Esophagus squamous epithelium (tissue), 5 donors: ENCODE measurements at regions not wholly inside any gene's neighbourhood (a gene's known extent, or its start where the extent isn't known, plus 50 kb on each side); places are given as distances from the start of the nearest gene placed in this dataset.
"Not testable (repeated sequence)": the region's sequence is repeated elsewhere in the genome, so short reads cannot be mapped to it uniquely, and the experiment has no call there.

Source experiments
- DNase-seq: peaks from one replicate; lab custom pipeline; 2025; lab: John Stamatoyannopoulos, UW
- H3K27ac ChIP-seq, 4 donors: fragments of 200-600 bp; sonication (generic); one replicate each; pipeline ENCODE4 v1.5.1; 2016 to 2019; ENCODE audit warnings: mild to moderate bottlenecking in 1 of 4
- H3K27me3 ChIP-seq, 4 donors: fragments of 200-600 bp; sonication (generic); 1 replicate in 3 of 4; 2 replicates in 1 of 4; pipeline versions ENCODE4 v1.5.1 to v1.6.0; 2017 to 2021; ENCODE audit warnings: antibody characterized with exemption in 1 of 4
- H3K36me3 ChIP-seq, 3 donors: fragments of 200-600 bp; sonication (generic); one replicate each; pipeline ENCODE4 v1.5.1; 2016 to 2019
- H3K4me1 ChIP-seq, 3 donors: fragments of 200-600 bp; sonication (generic); one replicate each; pipeline ENCODE4 v1.5.1; 2017 to 2019
- H3K4me3 ChIP-seq, 4 donors: fragments of 200-600 bp; sonication (generic); 1 replicate in 3 of 4; 2 replicates in 1 of 4; pipeline ENCODE4 v1.5.1; 2016 to 2019; ENCODE audit warnings: mild to moderate bottlenecking in 2 of 4, moderate library complexity in 1 of 4
- H3K9me3 ChIP-seq, 3 donors: fragments of 200-600 bp; sonication (generic); one replicate each; pipeline ENCODE4 v1.5.1; 2016 to 2019
- POLR2A ChIP-seq, 4 donors: fragments of 450-650 bp; IDR thresholded peaks; one replicate each; pipeline ENCODE4 v1.6.1; 2017; ENCODE audit warnings: antibody characterized with exemption in 4 of 4, mild to moderate bottlenecking in 4 of 4, moderate library complexity in 3 of 4
- WGBS, 2 donors: methylation state at CpG; one replicate each; pipeline ENCODE4 v1.1.5; 2018; 5-methylcytosine and 5-hydroxymethylcytosine counted together
- intact Hi-C: fragments of 100-400 bp; cut with DNase I; formaldehyde crosslinking; loops from one replicate; pipeline ENCODE4 v1.15.0; 2022
- TF ChIP-seq, protein P1 (sequence below), 6 experiments: fragments of 450-650 bp in 4 of 6; fragments of 200-600 bp in 2 of 6; sonication (generic) in 2 of 6; IDR thresholded peaks; one replicate each; pipeline ENCODE4 v1.5.1; 2016 to 2019; ENCODE audit warnings: antibody characterized with exemption in 6 of 6, mild to moderate bottlenecking in 4 of 6, moderate library complexity in 4 of 6
- donor health status: DM: yes; HTN: yes; CAD: no.

DNA sequence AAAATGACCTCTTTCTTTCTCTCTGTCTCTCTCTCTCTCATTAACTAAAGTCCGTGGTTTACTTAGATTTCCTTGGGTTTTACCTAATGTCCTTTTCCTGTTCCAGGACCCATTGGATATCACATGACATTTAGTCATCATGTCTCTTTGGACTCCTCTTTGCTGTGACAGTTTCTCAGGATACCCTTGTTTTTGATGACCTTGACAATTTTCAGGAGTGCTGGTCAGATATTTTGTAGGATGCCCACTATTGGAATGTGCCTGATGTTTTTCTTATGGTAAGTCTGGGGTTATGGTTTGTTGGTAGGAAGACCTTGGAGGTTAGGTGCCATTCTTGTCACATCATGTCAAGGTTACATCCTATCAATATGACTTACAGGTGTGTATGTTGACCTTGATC is 199.2 kb upstream of the HTR1E start:
- H3K27ac ChIP-seq = no peak overlapping the region
- no peak for DNase-seq
- no peaks in the 10 kb centered on the region for H3K36me3 ChIP-seq
- peaks cover 0 to 6% (median 0%) of the 10 kb centered on the region in 3 donors for H3K9me3 ChIP-seq
- H3K4me1 ChIP-seq = no peaks in the 10 kb centered on the region
- WGBS, 2 donors = 61 to 93% methylated on average over 1 of the region's 1 CpG
- H3K4me3 ChIP-seq = no peak overlapping the region
- no peak for TF ChIP-seq POLR2A (IDR thresholded peaks at IDR 0.05)
- TF ChIP-seq, protein P1, sequence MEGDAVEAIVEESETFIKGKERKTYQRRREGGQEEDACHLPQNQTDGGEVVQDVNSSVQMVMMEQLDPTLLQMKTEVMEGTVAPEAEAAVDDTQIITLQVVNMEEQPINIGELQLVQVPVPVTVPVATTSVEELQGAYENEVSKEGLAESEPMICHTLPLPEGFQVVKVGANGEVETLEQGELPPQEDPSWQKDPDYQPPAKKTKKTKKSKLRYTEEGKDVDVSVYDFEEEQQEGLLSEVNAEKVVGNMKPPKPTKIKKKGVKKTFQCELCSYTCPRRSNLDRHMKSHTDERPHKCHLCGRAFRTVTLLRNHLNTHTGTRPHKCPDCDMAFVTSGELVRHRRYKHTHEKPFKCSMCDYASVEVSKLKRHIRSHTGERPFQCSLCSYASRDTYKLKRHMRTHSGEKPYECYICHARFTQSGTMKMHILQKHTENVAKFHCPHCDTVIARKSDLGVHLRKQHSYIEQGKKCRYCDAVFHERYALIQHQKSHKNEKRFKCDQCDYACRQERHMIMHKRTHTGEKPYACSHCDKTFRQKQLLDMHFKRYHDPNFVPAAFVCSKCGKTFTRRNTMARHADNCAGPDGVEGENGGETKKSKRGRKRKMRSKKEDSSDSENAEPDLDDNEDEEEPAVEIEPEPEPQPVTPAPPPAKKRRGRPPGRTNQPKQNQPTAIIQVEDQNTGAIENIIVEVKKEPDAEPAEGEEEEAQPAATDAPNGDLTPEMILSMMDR (IDR thresholded peaks at IDR 0.05) = no peak
- H3K27me3 ChIP-seq = no peaks in the 10 kb centered on the region
- intact Hi-C loops = no loop called here

DNA sequence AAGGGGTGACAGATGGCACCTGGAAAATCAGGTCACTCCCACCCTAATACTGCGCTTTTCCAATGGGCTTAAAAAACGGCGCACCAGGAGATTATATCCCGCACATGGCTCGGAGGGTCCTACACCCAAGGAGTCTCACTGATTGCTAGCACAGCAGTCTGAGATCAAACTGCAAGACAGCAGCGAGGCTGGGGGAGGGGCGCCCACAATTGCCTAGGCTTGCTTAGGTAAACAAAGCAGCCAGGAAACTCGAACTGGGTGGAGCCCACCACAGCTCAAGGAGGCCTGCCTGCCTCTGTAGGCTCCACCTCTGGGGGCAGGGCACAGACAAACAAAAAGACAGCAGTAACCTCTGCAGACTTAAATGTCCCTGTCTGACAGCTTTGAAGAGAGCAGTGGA is 205.7 kb upstream of the HTR1E start:
- H3K9me3 ChIP-seq = peaks cover 0 to 10% (median 0%) of the 10 kb centered on the region in 3 donors
- intact Hi-C loops, H3K27me3 ChIP-seq, H3K27ac ChIP-seq, H3K4me3 ChIP-seq, H3K4me1 ChIP-seq, DNase-seq, H3K36me3 ChIP-seq: not testable (repeated sequence)
- no CpG with 5 or more reads among the region's 8 CpGs for WGBS, 2 donors

DNA sequence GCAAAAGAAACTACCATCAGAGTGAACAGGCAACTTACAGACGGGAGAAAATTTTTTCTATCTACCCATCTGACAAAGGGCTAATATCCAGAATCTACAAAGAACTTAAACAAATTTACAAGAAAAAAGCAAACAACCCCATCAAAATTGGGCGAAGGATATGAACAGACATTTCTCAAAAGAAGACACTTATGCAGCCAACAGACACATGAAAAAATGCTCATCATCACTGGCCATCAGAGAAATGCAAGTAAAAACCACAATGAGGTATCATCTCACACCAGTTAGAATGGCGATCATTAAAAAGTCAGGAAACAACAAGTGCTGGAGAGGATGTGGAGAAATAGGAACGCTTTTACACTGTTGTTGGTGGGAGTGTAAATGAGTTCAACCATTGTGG is 206.6 kb upstream of the HTR1E start:
- H3K4me1 ChIP-seq, H3K4me3 ChIP-seq, intact Hi-C loops, H3K27ac ChIP-seq, DNase-seq, H3K27me3 ChIP-seq, H3K36me3 ChIP-seq: not testable (repeated sequence)
- 81 to 86% methylated on average over 4 of the region's 4 CpGs for WGBS, 2 donors
- H3K9me3 ChIP-seq = peaks cover 0 to 10% (median 0%) of the 10 kb centered on the region in 3 donors

DNA sequence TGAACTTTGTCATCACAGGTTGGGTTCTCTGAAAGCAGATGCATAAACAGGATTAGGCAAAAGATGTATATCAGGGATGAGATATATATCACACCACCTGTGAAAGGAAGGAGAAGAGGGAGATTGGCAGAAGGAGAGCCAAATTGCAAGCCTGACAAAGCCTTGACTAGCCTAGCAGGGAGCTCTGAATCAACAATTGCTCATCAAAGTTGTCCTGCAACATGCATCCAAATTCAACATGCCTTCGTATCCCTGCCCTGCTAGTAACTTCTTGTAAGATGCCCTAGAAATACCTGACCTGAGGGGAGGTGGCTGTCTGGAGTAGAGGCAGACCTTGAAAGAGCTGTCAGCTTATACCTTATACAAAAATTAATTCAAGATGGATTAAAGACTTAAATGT is 207.1 kb upstream of the HTR1E start:
- Histone ChIP-seq H3K27me3 (no peaks in the 10 kb centered on the region), H3K4me1 (no peaks in the 10 kb centered on the region), H3K4me3 (no peak overlapping the region), H3K9me3 (peaks cover 0 to 10% (median 0%) of the 10 kb centered on the region in 3 donors), H3K36me3 (no peaks in the 10 kb centered on the region), H3K27ac (no peak overlapping the region)
- TF ChIP-seq POLR2A (IDR thresholded peaks at IDR 0.05) = no peak
- TF ChIP-seq, protein P1 (IDR thresholded peaks at IDR 0.05) = no peak
- intact Hi-C loops = no loop called here
- WGBS, 2 donors = 0% methylated on average over 1 of the region's 1 CpG
- DNase-seq = no peak

DNA sequence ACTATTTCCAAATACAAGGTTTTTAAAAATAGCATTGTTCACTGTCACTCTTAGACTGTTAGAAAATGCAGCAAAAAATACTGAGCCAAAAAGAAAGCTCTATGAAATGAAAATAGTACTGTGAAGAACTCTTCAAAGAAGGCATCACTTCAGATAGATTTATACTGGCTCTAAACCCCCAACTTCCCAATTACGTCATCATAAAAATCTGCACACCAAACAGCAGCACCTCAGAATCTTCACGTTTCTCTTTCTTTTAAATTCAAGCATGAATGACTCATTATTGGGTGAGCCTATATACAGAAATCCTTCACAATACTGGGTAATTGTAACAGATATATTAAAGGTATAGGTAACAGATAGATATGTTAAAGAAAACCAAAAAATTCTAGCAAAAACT is 208.4 kb upstream of the HTR1E start:
- no peak overlapping the region for H3K27ac ChIP-seq
- no peak overlapping the region for H3K4me3 ChIP-seq
- WGBS, 2 donors = 23 to 34% methylated on average over 2 of the region's 2 CpGs
- intact Hi-C loops = no loop called here
- DNase-seq = no peak
- H3K27me3 ChIP-seq = no peaks in the 10 kb centered on the region
- TF ChIP-seq, protein P1 (IDR thresholded peaks at IDR 0.05) = no peak
- no peak for TF ChIP-seq POLR2A (IDR thresholded peaks at IDR 0.05)
- no peaks in the 10 kb centered on the region for H3K4me1 ChIP-seq
- H3K36me3 ChIP-seq = no peaks in the 10 kb centered on the region
- H3K9me3 ChIP-seq = peaks cover 0 to 10% (median 0%) of the 10 kb centered on the region in 3 donors

DNA sequence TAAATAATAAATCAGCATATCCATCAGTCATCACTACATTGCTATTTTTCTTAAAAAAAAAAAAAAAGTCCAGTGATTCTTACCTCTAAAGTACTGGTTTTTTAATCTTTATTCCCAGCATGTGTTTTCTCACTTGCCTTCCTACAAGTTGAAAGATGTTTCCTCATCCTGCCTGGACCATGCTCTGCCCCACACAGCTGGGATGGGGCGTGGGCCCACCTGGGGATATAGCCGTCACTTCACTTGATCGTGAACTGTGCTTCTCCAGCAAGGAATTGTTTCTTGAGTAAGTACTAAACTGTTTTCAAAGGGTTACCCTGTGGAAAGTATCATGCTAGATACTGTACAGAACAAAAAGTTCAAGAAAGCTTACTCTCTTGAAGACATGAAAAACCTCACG is 212.6 kb upstream of the HTR1E start:
- no peak for DNase-seq
- Histone ChIP-seq H3K4me1 (no peaks in the 10 kb centered on the region), H3K4me3 (no peak overlapping the region), H3K27ac (no peak overlapping the region), H3K36me3 (no peaks in the 10 kb centered on the region), H3K9me3 (peaks cover 0 to 3% (median 0%) of the 10 kb centered on the region in 3 donors), H3K27me3 (no peaks in the 10 kb centered on the region)
- WGBS, 2 donors = 58 to 76% methylated on average over 4 of the region's 4 CpGs
- TF ChIP-seq, protein P1 (IDR thresholded peaks at IDR 0.05) = no peak
- no peak for TF ChIP-seq POLR2A (IDR thresholded peaks at IDR 0.05)
- intact Hi-C loops = no loop called here
